Natural killer cell (primary cell): ENCODE measurements at regions not wholly inside any gene's neighbourhood (a gene's known extent, or its start where the extent isn't known, plus 50 kb on each side); places are given as distances from the start of the nearest gene placed in this dataset.

Source experiments
- ATAC-seq, 3 donors: fragments of 150-1000 bp in 2 of 3; fragments of 200-7000 bp in 1 of 3; cut with Tn5 transposase; 1 replicate in 1 of 3; 2 replicates in 2 of 3; pipeline ENCODE4 v1.10.0; 2021; ENCODE audit warnings: mild to moderate bottlenecking in 2 of 3, moderate library complexity in 2 of 3
- DNase-seq, 2 donors: peaks; one replicate each; pipeline versions ENCODE4 v3.0.0 to v3.0.0-alpha.2; 2013 to 2021; ENCODE audit warnings: mixed read lengths in 1 of 2
- H3K27ac ChIP-seq: one replicate; pipeline ENCODE4 v1.5.1; 2013; ENCODE audit warnings: mild to moderate bottlenecking, low read length
- H3K27me3 ChIP-seq: one replicate; pipeline ENCODE4 v1.6.1; 2013; ENCODE audit warnings: low read length; ENCODE audit not compliant: control insufficient read depth, insufficient read depth
- H3K36me3 ChIP-seq: one replicate; pipeline ENCODE4 v1.6.1; 2013; ENCODE audit warnings: low read length; ENCODE audit not compliant: control insufficient read depth, insufficient read depth
- H3K4me1 ChIP-seq: one replicate; pipeline ENCODE4 v1.6.1; 2013; ENCODE audit warnings: low read length; ENCODE audit not compliant: control insufficient read depth, insufficient read depth
- H3K4me3 ChIP-seq: one replicate; pipeline ENCODE4 v1.5.1; 2013; ENCODE audit warnings: low read length
- H3K9me3 ChIP-seq: one replicate; pipeline ENCODE4 v1.6.1; 2013; ENCODE audit warnings: low read length; ENCODE audit not compliant: control insufficient read depth, insufficient read depth
- H3K27ac Mint-ChIP-seq, 2 donors: one replicate each; pipeline ENCODE4 v1.8.0; 2022; ENCODE audit warnings: mild to moderate bottlenecking in 2 of 2, mixed read lengths in 2 of 2, moderate library complexity in 1 of 2
- H3K27me3 Mint-ChIP-seq, 2 donors: one replicate each; pipeline ENCODE4 v1.8.0; 2022; ENCODE audit warnings: low read depth in 2 of 2, mixed read lengths in 2 of 2
- H3K36me3 Mint-ChIP-seq: one replicate; pipeline ENCODE4 v1.8.0; 2022; ENCODE audit warnings: mixed read lengths
- H3K4me1 Mint-ChIP-seq, 2 donors: one replicate each; pipeline ENCODE4 v1.8.0; 2022; ENCODE audit warnings: mixed read lengths in 2 of 2
- H3K4me3 Mint-ChIP-seq: one replicate; pipeline ENCODE4 v1.8.0; 2022; ENCODE audit warnings: mild to moderate bottlenecking, moderate library complexity, mixed read lengths
- H3K9me3 Mint-ChIP-seq, 2 donors: one replicate each; pipeline ENCODE4 v1.8.0; 2022; ENCODE audit warnings: mixed read lengths in 2 of 2
- WGBS: methylation state at CpG from one replicate; pipeline ENCODE4 v1.1.7; 2013; ENCODE audit warnings: missing lambda C conversion rate; ENCODE audit not compliant: insufficient coverage; 5-methylcytosine and 5-hydroxymethylcytosine counted together
- intact Hi-C: fragments of 100-400 bp; cut with micrococcal nuclease; formaldehyde crosslinking; loops from one replicate; pipeline ENCODE4 v1.14.2; 2022
- TF ChIP-seq, protein P1 (sequence below): fragments of 200-600 bp; IDR thresholded peaks from one replicate; pipeline ENCODE4 v1.8.0; 2022; ENCODE audit warnings: antibody characterized with exemption

DNA sequence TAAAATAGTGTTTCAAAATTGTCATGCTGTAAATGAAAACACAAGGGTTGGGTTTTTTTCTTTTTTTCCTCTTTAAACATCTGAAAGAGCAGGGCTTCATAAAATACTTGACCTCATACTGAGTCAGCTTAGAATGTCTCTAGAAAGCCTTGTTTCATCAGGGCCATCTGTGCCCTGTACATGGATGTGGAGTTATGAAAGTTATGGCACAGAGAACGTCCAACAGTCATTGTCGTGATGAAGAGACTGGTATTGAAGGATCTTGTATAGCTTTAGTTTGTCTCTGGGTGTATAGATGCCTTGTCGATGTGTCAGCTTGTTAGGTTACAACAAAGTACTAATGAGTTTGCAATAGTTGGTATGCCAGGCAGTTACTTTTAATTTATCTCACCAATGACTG lies 127.3 kb downstream of the FAM204A start:
- Histone ChIP-seq H3K36me3 (no peaks in the 10 kb centered on the region), H3K4me3 (no peak overlapping the region), H3K9me3 (no peaks in the 10 kb centered on the region), H3K4me1 (no peaks in the 10 kb centered on the region), H3K27me3 (no peaks in the 10 kb centered on the region), H3K27ac (no peak overlapping the region)
- H3K36me3 Mint-ChIP-seq: no peaks in the 10 kb centered on the region
- TF ChIP-seq, protein P1, sequence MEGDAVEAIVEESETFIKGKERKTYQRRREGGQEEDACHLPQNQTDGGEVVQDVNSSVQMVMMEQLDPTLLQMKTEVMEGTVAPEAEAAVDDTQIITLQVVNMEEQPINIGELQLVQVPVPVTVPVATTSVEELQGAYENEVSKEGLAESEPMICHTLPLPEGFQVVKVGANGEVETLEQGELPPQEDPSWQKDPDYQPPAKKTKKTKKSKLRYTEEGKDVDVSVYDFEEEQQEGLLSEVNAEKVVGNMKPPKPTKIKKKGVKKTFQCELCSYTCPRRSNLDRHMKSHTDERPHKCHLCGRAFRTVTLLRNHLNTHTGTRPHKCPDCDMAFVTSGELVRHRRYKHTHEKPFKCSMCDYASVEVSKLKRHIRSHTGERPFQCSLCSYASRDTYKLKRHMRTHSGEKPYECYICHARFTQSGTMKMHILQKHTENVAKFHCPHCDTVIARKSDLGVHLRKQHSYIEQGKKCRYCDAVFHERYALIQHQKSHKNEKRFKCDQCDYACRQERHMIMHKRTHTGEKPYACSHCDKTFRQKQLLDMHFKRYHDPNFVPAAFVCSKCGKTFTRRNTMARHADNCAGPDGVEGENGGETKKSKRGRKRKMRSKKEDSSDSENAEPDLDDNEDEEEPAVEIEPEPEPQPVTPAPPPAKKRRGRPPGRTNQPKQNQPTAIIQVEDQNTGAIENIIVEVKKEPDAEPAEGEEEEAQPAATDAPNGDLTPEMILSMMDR: no peak
- H3K4me1 Mint-ChIP-seq: no peaks in the 10 kb centered on the region
- no peaks in the 10 kb centered on the region for H3K9me3 Mint-ChIP-seq
- H3K4me3 Mint-ChIP-seq: no peak overlapping the region
- DNase-seq: no peak
- 86% methylated on average over 3 of the region's 3 CpGs for WGBS
- intact Hi-C loops: no loop called here
- no peak overlapping the region for H3K27ac Mint-ChIP-seq
- no peak for ATAC-seq
- peaks cover under 1 to 14% of the 10 kb centered on the region in 2 donors for H3K27me3 Mint-ChIP-seq

DNA sequence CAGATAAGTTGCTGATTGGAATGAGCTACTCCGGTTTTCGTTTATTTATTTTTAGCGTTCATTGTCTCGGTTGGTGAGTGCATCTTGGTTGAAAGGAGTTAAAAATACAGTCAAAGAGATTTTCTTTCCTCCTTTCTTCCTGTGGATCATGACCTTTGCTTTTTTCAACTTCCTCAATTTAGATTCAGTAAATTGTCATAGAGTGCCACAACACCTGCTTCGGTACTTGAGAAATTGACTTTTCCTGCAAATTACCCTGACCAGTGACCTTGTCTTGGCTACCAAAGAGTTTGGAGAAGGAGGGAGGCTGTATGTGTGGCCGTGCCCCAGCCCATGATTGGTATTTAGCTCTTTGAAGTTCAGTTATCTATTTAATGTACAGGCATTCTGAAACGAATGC lies 128.7 kb downstream of the FAM204A start:
- Histone ChIP-seq H3K27me3 (no peaks in the 10 kb centered on the region), H3K27ac (no peak overlapping the region), H3K36me3 (no peaks in the 10 kb centered on the region), H3K9me3 (no peaks in the 10 kb centered on the region), H3K4me3 (no peak overlapping the region), H3K4me1 (no peaks in the 10 kb centered on the region)
- no peak for ATAC-seq
- Mint-ChIP-seq H3K36me3 (no peaks in the 10 kb centered on the region), H3K27me3 (peaks cover 12 to 16% of the 10 kb centered on the region in 2 donors), H3K9me3 (no peaks in the 10 kb centered on the region), H3K4me3 (no peak overlapping the region), H3K4me1 (no peaks in the 10 kb centered on the region), H3K27ac (no peak overlapping the region)
- no peak for DNase-seq
- TF ChIP-seq, protein P1: no peak
- intact Hi-C loops: no loop called here
- 17% methylated on average over 5 of the region's 7 CpGs for WGBS

DNA sequence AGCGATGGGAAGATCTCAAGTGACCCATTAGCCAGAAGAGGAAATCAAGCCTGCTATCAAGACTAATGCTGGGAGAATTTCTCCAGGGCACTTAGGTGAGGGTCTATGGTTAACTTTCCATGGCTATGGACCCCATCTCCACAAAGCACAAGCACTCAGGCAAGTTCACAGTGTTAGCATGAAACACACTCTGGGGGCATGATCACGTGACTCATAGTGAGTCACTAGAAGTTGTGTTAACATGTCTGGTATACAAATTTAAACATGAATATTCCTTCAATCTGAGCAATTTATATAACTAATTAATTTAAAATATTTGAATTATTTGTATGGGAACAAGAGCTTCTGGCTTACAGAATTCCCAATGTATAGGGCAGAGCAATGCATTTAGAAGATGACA lies 131.8 kb downstream of the FAM204A start:
- TF ChIP-seq, protein P1: no peak
- Histone ChIP-seq H3K27me3 (no peaks in the 10 kb centered on the region), H3K36me3 (no peaks in the 10 kb centered on the region), H3K27ac (no peak overlapping the region), H3K4me3 (no peak overlapping the region), H3K4me1 (no peaks in the 10 kb centered on the region), H3K9me3 (no peaks in the 10 kb centered on the region)
- intact Hi-C loops: no loop called here
- H3K4me3 Mint-ChIP-seq: no peak overlapping the region
- DNase-seq: no peak
- WGBS: 100% methylated on average over 1 of the region's 2 CpGs
- no peak for ATAC-seq
- H3K27ac Mint-ChIP-seq: no peak overlapping the region
- no peaks in the 10 kb centered on the region for H3K36me3 Mint-ChIP-seq
- peaks cover 0 to 2% of the 10 kb centered on the region in 2 donors for H3K9me3 Mint-ChIP-seq
- peaks cover 11 to 18% of the 10 kb centered on the region in 2 donors for H3K27me3 Mint-ChIP-seq
- no peaks in the 10 kb centered on the region for H3K4me1 Mint-ChIP-seq

DNA sequence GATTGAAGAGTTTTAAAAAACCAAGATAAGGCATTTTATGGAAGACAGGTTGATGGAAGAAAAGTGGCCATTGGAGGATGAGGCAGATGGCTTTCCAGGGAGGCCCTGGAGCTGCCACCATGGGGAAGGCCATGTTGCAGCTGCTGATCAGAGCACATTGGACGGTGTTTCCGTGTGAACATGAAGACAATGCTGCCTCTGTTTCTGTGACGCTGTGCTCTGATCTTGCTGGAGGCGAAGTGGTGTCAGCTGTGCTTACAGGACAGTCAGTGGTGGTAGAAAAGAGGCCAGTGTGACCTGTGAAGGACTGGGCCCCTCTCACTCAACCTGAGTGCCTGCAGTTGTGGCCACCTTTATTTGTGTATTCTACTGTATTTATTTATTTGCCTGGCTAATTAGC lies 132.9 kb downstream of the FAM204A start:
- H3K27ac Mint-ChIP-seq: no peak overlapping the region
- TF ChIP-seq, protein P1: no peak
- WGBS: 94% methylated on average over 4 of the region's 4 CpGs
- Histone ChIP-seq H3K27me3 (no peaks in the 10 kb centered on the region), H3K27ac (no peak overlapping the region), H3K9me3 (no peaks in the 10 kb centered on the region), H3K36me3 (no peaks in the 10 kb centered on the region), H3K4me3 (no peak overlapping the region), H3K4me1 (no peaks in the 10 kb centered on the region)
- H3K9me3 Mint-ChIP-seq: peaks cover 0 to 2% of the 10 kb centered on the region in 2 donors
- H3K4me1 Mint-ChIP-seq: no peaks in the 10 kb centered on the region
- DNase-seq: no peak
- ATAC-seq: no peak
- H3K36me3 Mint-ChIP-seq: no peaks in the 10 kb centered on the region
- no peak overlapping the region for H3K4me3 Mint-ChIP-seq
- intact Hi-C loops: no loop called here
- H3K27me3 Mint-ChIP-seq: peaks cover 11 to 22% of the 10 kb centered on the region in 2 donors
